Activated CD4-positive, alpha-beta T cell treated with anti-CD3 and anti-CD28 coated beads, Interleukin-2, amount 50 U/mL, for 48 hours (primary cell): ENCODE measurements at regions not wholly inside any gene's neighbourhood (a gene's known extent, or its start where the extent isn't known, plus 50 kb on each side); places are given as distances from the start of the nearest gene placed in this dataset.

Source experiments
- DNase-seq, 2 experiments: peaks; one replicate each; pipeline ENCODE4 v3.0.0-alpha.2; 2020

- DNase-seq, result no peak
Measured at GRCh38 chr13:82758044-82758443, 1124.2 kb downstream of the SLITRK1 start.

GRCh38 chr13:82751206-82751605, 1131.1 kb downstream of the SLITRK1 start:
- DNase-seq, result no peak

- DNase-seq, result no peak
Measured at GRCh38 chr13:82749551-82749950, 1132.7 kb downstream of the SLITRK1 start.

- DNase-seq, result no peak
Measured at GRCh38 chr13:82747958-82748357, 1134.3 kb downstream of the SLITRK1 start.

GRCh38 chr13:82747291-82747690, 1135.0 kb downstream of the SLITRK1 start:
- no peak for DNase-seq

- DNase-seq, result no peak
Measured at GRCh38 chr13:82740442-82740841, 1141.8 kb downstream of the SLITRK1 start.

GRCh38 chr13:82739881-82740280, 1142.4 kb downstream of the SLITRK1 start:
- no peak for DNase-seq

GRCh38 chr13:82729401-82729800, 1152.9 kb downstream of the SLITRK1 start:
- DNase-seq, result no peak

GRCh38 chr13:82720986-82721385, 1161.3 kb downstream of the SLITRK1 start:
- no peak for DNase-seq

- no peak for DNase-seq
Measured at GRCh38 chr13:82719987-82720386, 1162.3 kb downstream of the SLITRK1 start.

- no peak for DNase-seq
Measured at GRCh38 chr13:82717249-82717648, 1165.0 kb downstream of the SLITRK1 start.

- DNase-seq, result no peak
Measured at GRCh38 chr13:82713687-82714405, 1168.4 kb downstream of the SLITRK1 start.

- DNase-seq, result no peak
Measured at GRCh38 chr13:82702513-82702912, 1179.8 kb downstream of the SLITRK1 start.

GRCh38 chr13:82701020-82701419, 1181.3 kb downstream of the SLITRK1 start:
- DNase-seq, result no peak

- no peak for DNase-seq
Measured at GRCh38 chr13:82698941-82699340, 1183.3 kb downstream of the SLITRK1 start.

- no peak for DNase-seq
Measured at GRCh38 chr13:82698383-82698782, 1183.9 kb downstream of the SLITRK1 start.

- DNase-seq, result no peak
Measured at GRCh38 chr13:82693607-82694006, 1188.7 kb downstream of the SLITRK1 start.

- DNase-seq, result no peak
Measured at GRCh38 chr13:82688400-82688994, 1193.8 kb downstream of the SLITRK1 start.

- DNase-seq, result no peak
Measured at GRCh38 chr13:82687884-82688283, 1194.4 kb downstream of the SLITRK1 start.

- DNase-seq, result no peak
Measured at GRCh38 chr13:82681535-82681934, 1200.7 kb downstream of the SLITRK1 start.

- DNase-seq, result no peak
Measured at GRCh38 chr13:82678052-82678451, 1204.2 kb downstream of the SLITRK1 start.

- DNase-seq, result no peak
Measured at GRCh38 chr13:82675024-82675423, 1207.2 kb downstream of the SLITRK1 start.

- no peak for DNase-seq
Measured at GRCh38 chr13:82674546-82674945, 1207.7 kb downstream of the SLITRK1 start.

- DNase-seq, result no peak
Measured at GRCh38 chr13:82672248-82672647, 1210.0 kb downstream of the SLITRK1 start.

GRCh38 chr13:82664183-82664582, 1218.1 kb downstream of the SLITRK1 start:
- no peak for DNase-seq
